Uterus (tissue), 2 donors: ENCODE measurements at regions not wholly inside any gene's neighbourhood (a gene's known extent, or its start where the extent isn't known, plus 50 kb on each side); places are given as distances from the start of the nearest gene placed in this dataset.

Experiments used
- CTCF ChIP-seq, 4 experiments: fragments of 200-600 bp in 2 of 4; fragments of 450-650 bp in 2 of 4; sonication (generic) in 2 of 4; IDR thresholded peaks; one replicate each; pipeline ENCODE4 v1.5.1; 2016 to 2019; ENCODE audit warnings: antibody characterized with exemption in 4 of 4, mild to moderate bottlenecking in 2 of 4, moderate library complexity in 1 of 4
- POLR2A ChIP-seq, 2 donors: fragments of 450-650 bp; IDR thresholded peaks; one replicate each; pipeline ENCODE4 v1.6.1; 2016; ENCODE audit warnings: antibody characterized with exemption in 2 of 2, mild to moderate bottlenecking in 1 of 2, moderate library complexity in 1 of 2

DNA sequence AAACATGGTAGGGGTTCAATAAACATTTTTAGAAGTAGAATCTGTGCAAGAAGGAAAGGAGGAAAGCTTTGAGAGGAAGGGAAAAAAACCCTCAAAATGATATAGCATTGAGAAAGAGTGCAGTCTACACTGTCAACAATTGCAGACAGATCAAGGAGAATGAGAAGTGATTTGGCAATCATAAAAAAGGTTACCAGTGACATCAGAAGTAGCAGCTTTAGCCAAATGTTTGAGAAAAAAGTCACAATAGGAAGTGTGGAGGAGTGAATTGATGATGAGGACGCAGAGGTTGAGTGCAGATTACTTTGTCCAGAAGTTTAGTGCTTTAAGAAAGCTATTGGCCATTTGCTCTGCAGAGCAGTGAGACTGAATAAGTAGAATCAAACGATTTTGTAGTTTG, 155.0 kb downstream of the GJA1 start:
- TF ChIP-seq CTCF (IDR thresholded peaks at IDR 0.05) (no peak), POLR2A (IDR thresholded peaks at IDR 0.05) (no peak)
